D341Med (cell line): ENCODE measurements at regions not wholly inside any gene's neighbourhood (a gene's known extent, or its start where the extent isn't known, plus 50 kb on each side); places are given as distances from the start of the nearest gene placed in this dataset.

ENCODE experiments used
- DNase-seq: peaks from one replicate; pipeline ENCODE4 v3.0.0; 2012; ENCODE audit warnings: low spot score

DNA sequence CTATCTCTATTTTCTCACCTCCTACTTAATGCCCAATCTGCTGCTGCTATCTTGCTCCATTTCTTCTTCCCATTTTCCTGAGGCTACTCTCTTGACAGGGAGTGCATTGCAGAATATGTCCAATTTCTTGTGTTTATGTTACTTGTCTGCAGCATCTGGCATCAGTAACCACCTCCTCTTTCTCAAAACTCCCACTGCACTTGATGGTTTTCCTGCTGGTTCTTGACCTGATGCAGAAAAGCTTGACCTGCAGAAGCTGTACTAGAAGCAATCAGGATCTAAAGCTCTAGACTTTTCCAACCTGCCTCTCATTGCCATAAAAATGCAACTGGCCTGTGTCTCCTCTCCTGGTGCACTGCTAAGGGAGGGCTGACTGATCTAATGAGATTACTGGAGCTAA, 287.8 kb downstream of the ZEB1 start:
- DNase-seq: no peak

DNA sequence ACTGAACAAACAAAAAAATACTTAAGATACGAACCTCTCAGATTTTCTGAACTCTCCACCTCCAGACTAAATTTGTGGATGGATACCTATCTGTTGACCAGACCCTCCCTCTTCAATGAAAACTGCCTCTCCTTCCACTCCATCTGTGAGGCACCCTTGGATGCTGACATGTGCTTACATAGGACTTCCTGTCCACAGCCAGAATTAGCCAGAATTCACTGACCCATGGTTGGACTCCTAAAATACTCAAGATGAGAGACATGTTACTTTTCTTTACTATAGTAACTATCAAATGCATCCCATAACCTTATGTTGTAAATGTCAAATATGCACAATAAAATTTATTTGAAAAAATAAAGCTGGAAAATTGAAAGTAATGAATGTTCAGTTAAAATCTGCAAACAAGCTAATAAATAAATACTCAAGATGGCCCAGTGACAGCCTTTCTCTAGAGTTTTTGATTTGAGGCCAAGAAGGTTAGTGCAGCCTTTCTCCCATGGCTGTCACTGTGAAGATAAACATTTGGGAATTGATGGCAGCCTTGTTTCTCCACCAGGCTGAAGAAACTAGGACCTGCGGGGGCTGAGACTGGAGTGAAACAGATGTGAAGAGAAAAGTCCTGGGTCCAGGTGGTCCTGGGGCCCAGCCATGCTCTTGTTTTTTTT, 287.0 kb downstream of the ZEB1 start:
- no peak for DNase-seq

DNA sequence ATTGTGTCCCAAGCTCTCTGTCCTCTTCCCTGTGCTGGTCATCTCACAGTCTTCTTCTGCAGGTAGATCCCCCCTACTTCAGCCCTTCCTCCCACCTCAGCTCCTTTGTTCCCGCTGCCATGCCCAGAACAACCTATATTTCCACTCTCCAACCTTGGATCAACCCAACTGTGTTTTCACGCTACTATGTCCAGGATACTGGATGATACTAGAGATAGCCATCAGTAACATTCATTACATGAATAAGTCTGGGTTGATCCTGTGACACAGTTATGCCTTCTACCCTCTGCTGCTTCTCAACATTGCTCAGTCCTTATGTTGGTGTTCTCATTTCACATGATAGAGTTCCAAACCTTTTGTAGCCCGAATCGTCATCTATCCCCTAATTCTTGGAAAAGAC, 286.4 kb downstream of the ZEB1 start:
- no peak for DNase-seq

DNA sequence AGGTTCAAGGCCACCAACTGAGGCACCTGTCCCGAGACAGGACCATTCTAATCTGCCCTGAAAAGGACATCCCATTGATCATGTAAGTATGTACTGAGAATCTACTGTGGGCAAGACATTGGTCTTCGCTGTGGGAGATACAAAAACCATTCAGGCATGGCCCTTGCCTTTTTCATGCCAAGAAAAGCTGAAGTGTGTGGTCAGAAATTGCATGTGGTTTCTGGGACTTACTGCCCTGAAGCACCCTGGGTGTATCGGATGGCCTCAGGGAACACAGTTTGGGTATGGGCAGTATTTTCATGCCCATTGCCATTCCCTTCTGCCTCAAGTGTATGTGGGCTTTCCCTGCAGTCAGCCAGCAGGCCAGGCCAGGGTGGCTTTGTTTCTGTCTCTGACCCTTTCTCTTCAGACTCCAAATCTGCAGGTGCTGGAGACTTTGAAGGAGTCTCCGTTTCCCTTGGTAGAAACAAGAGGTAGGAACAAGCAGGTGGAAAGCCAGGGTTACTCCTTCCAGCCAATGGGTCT, 285.7 kb downstream of the ZEB1 start:
- DNase-seq: no peak

DNA sequence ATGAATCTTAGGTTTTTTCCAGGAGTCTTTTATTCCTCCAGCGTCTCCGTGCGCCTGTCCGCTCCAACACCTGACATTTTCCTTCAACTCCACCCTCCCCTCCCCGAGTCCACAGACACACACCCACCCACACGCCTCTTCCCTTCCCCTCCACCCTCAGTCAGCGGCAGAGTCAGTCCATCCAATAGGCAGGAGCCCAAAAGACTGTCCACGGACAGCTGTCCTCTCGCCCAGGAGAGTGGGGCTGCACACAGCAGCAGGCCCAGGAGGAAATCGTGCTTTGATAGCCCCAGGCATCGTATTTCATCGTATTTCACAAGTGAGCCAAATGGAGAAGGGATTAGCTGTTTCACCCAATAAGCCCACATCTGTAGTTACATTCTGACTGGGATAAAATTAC, 285.1 kb downstream of the ZEB1 start:
- DNase-seq: peak; percentile 75

DNA sequence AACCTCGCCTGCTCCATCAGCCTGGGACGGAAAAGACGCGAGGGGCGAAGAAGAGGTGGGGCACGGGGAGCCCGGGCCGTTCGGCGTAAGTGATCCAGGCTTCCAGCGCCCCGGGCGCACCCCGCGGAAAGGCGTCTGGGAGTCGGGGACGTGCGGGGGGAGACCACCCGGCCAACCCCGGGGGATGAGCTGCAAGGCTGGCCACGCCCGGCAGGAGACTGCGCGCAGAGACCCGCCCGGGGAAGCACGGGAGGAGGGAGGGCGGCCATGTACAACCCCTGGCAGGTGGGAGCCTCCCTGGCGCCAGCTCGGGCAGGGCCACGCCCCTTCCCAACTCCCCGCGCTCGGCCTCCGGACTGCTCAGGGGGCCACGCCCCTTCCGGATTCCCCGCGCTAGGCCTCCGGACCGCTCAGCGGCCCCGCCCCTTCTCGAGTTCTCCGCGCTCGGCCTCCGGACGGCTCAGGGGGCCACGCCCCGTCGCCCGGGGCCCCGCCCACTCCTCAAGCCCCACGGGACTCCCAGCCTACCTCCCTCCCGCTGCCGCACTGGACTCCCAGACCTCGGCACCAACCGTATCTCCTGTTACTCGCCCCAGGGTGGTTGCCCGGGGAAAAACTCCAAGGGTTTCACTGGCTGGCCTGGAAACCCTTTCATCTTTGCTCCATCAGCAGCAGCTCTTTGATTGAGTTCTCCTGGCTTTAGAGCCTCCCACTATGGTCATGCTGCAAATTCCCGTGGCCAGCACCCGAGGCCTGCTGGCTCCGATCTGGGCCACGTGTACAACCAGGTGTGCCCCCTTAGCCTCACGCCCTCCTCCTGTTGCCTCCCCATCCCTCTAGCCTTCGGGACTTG, 284.4 kb downstream of the ZEB1 start:
- DNase-seq: peak; percentile 99

DNA sequence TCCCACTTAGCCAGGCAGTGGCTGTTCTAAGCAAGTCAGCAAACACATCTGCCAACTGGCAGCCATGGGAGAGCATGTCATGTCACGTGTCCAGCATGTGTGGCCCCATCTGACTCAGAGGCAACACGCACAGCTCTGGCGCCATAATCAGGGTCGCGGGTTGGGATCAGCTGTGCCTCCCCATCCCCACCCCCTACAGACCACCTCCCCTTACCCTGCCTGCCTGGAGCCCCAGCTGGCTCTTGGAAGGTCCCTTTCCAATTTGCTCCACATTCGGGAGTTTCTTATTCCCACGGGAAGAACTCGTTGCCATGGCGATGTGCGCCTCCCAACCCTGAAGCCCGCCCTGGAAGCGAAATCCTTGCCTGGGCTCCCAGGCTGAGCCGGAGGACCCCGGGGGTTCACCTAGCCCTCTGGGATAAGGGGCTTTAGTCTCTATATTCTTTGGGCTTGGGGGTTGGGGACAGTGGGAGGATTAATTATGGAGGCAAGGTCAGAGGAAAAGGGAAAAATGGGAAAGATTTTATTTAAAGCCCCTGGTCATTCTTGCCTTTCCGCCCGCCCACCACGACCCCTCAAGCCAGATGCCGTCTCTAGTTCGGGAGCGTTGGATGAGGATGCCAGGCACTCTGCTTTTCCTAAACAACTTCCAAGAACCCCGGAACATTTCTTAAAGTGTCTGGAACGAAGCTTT, 283.7 kb downstream of the ZEB1 start:
- DNase-seq: peak; percentile 76

DNA sequence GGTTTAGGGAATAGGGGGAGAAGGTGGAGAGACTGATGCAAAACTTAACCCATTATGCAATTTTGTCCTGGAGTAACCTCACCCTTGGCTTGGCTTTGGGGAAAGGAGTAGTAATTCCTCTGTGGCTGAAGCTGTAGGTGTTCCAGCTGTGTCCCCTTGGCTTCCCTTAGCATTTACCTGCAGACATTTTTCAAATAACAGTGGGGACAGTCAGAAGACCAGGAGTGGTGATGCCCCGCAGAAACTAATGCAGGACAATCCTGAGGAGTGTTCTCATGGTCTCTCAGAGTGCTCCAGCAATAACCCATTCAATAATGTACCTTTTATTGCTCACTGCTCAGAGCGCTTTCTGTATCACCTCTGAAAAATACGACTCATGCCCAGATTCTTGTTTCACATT, 282.1 kb downstream of the ZEB1 start:
- DNase-seq: no peak

DNA sequence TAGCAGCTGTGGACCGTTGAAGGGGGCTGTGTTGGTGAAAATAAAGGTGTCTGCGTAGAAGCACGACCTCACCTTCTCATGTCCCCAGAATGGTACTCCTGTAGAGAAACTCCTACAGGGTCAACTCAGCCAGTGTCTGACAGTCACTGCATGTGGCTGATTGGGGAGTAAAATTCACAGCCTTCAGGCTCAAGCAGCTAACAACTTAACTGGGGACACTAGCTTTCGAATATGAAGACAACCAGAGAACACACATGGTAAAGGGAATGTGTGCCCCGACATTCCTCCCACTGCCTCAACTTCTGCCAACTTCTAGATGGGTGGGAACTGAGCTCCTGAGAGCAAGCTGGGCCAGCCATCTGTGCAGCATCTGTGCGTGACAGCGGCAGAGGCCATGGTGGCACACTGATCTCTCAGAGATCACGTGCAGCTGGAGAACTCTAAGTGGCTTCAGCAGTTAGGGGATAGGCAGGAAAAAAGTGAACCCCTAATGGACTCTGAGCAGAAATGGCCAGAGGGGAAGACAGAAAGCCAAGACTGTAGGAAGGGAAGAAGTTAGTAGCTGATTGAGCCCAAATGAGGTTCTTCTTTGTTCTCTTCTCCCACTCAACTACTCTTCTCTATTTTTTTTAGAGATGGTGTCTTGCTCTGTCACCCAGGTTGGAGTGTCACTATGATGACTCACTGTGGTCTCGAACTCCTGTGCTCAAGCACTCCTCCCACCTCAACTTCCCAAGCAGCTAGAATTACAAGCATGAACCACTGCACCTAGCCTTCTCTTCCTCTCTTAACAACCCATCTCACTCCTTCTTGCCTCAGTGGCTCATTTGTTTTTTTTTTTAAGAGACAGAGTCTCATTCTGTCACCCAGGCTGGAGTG, 280.8 kb downstream of the ZEB1 start:
- no peak for DNase-seq

DNA sequence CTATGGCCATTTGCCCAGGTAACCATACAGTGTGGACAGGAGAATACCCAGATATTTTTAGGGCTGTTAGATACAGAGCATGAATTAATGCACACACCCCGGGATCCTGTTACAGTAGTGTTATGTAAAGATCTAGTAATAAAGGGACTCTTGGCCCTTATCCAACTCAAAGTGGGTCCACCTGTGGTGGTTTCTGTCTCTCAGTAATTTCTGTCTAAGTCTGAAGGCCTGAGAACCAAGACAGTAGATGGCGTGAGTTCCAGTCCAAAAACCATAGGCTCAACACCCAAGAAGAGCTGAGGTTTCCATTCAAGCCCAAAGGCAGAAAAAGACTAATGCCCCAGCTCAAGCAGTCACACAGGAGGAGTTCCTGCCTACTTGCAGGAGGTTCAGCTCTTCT, 277.7 kb downstream of the ZEB1 start:
- no peak for DNase-seq

DNA sequence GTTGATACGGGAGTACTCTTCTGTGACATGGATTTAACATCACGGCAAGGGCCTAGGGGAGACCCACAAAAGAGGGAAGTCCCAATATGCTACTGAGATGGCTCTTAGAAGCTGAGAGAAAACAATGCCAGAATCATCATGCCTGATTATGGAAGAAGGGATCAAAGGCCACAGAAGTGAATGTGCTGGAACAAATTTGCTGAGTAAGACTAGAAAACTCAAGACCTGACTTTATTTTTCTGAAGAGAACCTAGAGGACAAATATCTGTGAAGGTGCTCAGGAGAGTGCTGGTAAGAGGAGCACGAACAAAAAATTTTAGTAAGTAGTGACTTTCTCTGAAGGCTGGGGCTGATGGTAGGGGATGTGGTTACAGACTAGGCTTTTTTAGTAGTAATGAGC, 277.0 kb downstream of the ZEB1 start:
- DNase-seq: no peak

DNA sequence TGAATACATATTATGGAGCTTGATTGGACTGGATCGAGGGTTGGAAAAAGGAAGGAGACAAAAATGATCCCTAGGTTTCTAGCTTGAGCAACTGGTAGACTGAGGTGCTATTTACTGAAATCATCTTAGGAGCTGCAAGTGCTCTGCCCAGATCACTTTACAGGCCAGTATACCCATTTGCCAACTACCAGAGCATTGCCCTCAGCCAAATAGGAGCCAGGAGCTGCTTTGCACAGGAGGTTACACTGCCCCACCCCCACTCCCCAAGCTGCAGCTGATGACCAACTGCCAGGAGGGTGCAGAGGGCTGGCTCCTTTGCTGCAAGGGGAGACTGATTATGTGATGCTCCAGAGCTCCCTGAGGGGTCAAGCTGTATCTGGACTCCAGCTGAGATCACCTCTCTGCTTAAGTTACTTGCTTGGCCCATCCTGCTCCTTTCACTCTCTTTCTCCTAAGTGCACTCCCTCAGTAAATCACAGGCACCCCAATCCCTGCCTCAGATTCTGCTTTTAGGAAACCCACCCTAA, 275.4 kb downstream of the ZEB1 start:
- no peak for DNase-seq

DNA sequence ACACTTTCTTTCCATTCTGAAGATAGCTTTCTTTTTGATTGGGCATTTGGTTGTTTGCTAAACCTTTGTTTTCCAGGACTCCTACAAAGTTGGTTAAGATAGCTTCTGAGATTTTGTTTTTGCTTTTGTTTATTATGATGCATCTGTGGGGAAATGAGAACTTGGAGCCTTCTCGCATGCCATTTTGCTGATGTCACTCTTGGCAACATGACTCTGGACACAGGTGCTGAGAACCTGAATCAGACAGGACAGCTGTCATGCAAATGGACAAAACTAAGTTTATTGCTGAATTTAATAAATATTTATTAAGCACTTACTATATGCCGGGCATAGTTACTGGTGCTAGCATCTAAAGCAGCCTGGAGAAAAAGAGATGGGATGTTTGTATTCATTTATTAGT, 274.1 kb downstream of the ZEB1 start:
- no peak for DNase-seq

DNA sequence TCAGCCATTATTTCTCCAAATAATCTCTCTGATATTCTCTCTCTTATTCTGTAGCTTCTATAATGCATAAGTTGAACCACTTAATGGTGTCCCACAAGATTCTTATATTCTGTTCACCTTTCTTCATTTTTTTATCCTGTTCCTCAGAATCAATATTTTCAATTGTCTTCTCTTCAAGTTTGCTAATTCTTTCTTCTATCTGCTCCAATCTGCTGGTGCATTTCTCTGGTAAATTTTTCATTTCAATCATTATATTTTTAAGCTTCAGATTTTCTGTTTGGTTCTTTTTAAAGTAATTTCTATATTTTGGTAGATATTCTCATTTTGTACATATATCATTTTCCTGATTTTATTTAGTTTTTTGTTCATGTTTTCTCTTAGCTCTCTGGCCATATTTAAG, 272.6 kb downstream of the ZEB1 start:
- no peak for DNase-seq

DNA sequence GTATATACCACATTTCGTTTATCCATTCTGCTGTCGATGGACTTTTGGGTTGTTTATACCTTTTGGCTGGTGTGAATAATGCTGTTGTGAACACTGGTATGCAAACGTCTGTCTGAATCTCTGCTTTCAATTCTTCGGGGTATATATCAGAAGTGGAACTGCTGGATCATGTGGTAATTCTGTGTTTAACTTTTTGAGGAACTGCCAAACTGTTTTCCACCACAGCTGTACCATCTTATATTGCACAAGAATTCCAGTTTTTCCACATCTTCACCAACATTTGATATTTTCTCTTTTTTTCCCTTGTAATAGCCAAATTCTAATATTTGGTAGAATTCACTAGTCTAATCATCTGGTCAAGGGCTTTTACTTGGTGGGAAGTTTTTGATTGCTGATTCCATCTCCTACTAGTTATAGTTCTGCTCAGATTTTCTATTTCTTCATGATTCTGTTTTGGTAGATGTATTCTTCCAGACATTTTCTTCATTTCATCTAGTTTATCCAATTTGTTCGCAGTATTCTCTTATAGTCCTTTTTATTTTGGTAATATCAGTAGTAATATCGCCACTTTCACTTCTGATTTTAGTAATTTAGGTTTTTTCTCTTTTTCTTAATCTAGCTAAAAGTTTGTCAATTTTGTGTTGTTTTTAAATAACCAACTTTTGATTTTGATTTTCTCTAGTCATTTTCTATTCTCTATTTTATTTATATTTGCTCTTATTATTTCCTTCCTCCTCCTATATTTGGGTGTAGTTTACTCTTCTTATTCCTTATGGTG, 271.2 kb downstream of the ZEB1 start:
- no peak for DNase-seq

DNA sequence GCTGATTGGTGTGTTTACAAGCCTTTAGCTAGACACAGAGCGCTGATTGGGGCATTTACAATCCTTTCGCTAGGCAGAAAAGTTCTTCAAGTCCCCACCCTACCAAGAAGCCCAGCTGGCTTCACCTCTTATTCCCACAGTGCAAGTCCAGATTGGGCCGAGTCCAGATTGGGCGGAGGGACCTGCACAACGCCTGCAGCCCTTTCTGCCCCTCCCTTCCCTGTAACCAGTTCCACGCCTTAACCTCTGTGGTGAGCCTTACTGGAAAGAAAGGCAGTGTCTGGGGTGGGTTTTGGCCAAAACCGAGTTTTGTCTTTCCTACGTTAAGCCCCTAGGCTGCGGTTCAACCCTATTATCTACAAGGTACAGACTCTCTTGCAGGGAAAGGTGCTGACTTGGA, 268.7 kb downstream of the ZEB1 start:
- no peak for DNase-seq

DNA sequence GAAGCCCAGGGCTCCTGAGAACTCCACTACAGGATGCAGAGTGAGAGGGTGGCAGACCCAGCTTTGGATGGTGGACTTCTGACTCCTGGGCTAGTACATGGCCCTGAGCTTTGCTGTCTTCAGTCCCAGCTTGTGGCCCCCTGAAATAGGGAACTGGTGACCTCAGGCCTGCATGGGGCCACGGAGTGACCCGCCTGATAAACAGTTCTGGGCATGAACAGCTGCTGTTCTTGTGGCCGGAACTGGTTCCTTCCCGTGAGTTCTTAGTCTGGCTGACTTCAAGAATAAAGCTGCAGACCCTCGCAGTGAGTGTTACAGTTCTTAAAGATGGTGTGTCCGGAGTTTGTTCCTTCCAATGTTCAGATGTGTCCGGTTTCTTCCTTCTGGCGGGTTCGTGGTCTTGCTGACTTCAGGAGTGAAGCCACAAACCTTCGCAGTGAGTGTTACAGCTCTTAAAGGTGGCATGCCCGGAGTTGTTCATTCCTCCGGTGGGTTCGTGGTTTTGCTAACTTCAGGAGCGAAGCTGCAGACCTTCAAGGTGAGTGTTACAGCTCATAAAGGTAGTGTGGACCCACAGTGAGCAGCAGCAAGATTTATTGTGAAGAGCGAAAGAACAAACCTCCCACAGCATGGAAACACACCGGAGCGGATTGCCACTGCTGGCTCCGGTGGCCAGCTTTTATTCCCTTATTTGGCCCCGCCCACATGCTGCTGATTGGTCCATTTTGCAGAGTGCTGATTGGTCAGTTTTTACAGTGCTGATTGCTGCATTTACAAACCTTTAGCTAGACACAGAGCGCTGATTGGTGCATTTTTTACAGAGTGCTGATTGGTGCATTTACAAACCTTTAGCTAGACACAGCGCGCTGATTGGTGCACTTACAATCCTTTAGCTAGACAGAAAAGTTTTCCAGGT, 268.0 kb downstream of the ZEB1 start:
- no peak for DNase-seq

DNA sequence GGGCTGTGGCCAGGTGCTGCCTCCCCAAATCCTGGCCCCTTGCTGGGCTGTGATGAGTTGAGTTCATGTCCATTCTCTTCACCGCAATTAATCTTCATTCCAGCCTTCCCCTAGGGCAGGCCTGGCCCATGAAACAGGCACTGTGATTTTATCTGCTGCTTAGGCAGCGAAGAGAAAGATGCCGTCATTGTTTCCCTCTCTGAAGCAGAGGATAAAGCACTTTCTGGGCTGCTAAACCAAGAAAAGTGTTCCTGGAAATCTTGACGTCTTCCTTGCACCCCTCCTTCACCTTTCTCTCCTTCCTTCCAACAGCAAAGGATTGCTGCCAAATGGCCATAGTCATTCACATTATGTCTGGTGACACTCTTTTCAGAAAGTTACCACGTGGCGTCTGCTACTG, 265.9 kb downstream of the ZEB1 start:
- DNase-seq: no peak

DNA sequence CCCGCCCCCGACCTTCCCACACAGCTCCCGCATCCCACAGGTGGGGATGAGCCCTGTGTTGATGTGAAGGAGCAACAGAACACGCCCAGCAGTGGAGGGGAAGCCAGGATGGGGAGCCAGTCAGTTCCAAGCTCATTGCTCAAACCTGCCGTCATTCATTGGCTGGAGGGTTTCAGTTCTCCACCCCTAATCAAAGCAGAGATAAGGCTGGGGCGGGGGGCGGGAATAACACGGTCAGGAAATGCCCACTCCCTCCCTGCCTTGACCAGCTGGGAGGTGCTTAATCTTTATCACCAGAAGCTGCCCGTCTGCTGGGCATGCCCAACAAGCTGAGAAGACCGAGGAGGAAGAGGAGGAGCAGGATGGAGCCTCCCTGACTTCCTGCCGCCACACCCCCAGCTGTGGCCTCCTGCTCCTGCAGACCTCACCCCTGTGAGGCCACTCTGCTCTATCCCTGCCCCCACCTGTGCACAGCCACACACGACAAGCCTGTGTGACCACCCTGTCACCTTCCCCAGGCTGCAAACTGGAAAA, 265.1 kb downstream of the ZEB1 start:
- no peak for DNase-seq

DNA sequence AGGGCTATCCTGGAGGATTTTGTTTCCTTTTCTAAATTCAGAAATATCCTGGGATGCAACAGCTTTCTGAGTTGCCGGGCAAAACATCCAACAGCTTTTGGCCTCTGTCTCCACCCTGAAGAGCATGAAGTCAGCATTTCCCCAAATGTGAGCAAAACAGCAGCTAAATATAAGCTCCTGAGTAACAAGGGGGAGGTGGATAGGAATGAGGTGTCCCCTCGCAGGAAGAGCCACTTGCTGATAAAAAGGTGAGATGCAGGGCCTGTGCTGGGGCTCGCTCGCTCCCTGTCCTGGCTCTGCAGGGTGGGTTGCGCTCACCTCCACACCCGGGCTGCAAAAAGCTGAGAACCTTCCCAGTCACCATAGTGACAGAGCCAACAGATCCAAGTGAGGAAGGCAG, 264.3 kb downstream of the ZEB1 start:
- DNase-seq: no peak
